Panc1 (cell line): ENCODE measurements at regions not wholly inside any gene's neighbourhood (a gene's known extent, or its start where the extent isn't known, plus 50 kb on each side); places are given as distances from the start of the nearest gene placed in this dataset.

Experiments used
- ATAC-seq: fragments of 200-7000 bp; cut with Tn5 transposase; 2 replicates; pipeline ENCODE4 v1.9.1; 2020; ENCODE audit warnings: mild to moderate bottlenecking, moderate library complexity
- BruUV-seq: library from RNA; stranded (reverse); fragments of 400-500 nt; replicated peaks from 2 replicates; lab custom pipeline; 2021; lab: Mats Ljungman, UMichigan
- CTCF ChIA-PET: fragments of 300-600 bp; sonication (Branson Sonifier 250); formaldehyde crosslinking; loops from one replicate; lab custom pipeline; 2022; ENCODE audit warnings: antibody characterized with exemption; lab: Charles Lee
- POLR2A ChIA-PET: fragments of 300-600 bp; sonication (Branson Sonifier 250); formaldehyde crosslinking; loops from one replicate; lab custom pipeline; 2022; ENCODE audit warnings: antibody characterized with exemption; lab: Charles Lee
- DNase-seq: peaks from one replicate; pipeline ENCODE4 v3.0.0-alpha.2; 2010; ENCODE audit warnings: low read depth, low spot score
- H3K27ac ChIP-seq: 2 replicates; pipeline ENCODE4 v1.5.1; 2011; ENCODE audit warnings: mild to moderate bottlenecking, low read length, inconsistent platforms
- H3K27me3 ChIP-seq: fragments of 200-500 bp; sonication (Bioruptor generic); 2 replicates; pipeline ENCODE4 v1.6.0; 2014; ENCODE audit warnings: low read length, inconsistent platforms; ENCODE audit not compliant: control insufficient read depth, insufficient read depth
- H3K36me3 ChIP-seq: fragments of 200-500 bp; sonication (Bioruptor generic); 2 replicates; pipeline ENCODE4 v1.5.1; 2014; ENCODE audit warnings: inconsistent platforms, mild to moderate bottlenecking, low read length, moderate library complexity; ENCODE audit not compliant: control insufficient read depth, insufficient read depth
- H3K4me1 ChIP-seq: 2 replicates; pipeline ENCODE4 v1.5.1; 2011; ENCODE audit warnings: inconsistent platforms, mild to moderate bottlenecking, low read length, moderate library complexity; ENCODE audit not compliant: control insufficient read depth, insufficient read depth
- H3K4me3 ChIP-seq, 2 experiments: 2 replicates each; pipeline ENCODE4 v1.5.1; 2011 to 2012; ENCODE audit warnings: low read depth in 2 of 2, low read length in 2 of 2, mild to moderate bottlenecking in 2 of 2, inconsistent platforms in 1 of 2, moderate library complexity in 1 of 2
- H3K9me3 ChIP-seq: fragments of 200-500 bp; sonication (Bioruptor generic); 2 replicates; pipeline ENCODE4 v1.5.1; 2014; ENCODE audit warnings: low read depth, mild to moderate bottlenecking, inconsistent platforms, low read length, moderate library complexity; ENCODE audit not compliant: control insufficient read depth, insufficient read depth
- POLR2AphosphoS5 ChIP-seq: IDR thresholded peaks from 2 replicates; pipeline ENCODE4 v1.6.1; 2012; ENCODE audit warnings: mild to moderate bottlenecking, low read depth, low read length, moderate library complexity
- SIN3A ChIP-seq: IDR thresholded peaks from 2 replicates; pipeline ENCODE4 v1.6.1; 2012; ENCODE audit warnings: low read depth, mild to moderate bottlenecking, low read length, moderate library complexity, borderline replicate concordance; ENCODE audit not compliant: insufficient read depth
- TCF7L2 ChIP-seq: IDR thresholded peaks from 2 replicates; pipeline ENCODE4 v1.6.1; 2011; ENCODE audit warnings: mild to moderate bottlenecking, low read depth, low read length, inconsistent platforms
- in situ Hi-C: cut with HindIII; loops from 2 replicates; pipeline ENCODE4 v1.10.0; 2016; ENCODE audit warnings: low sequenced_read_pairs, low pct_unique_long_range_greater_than_20kb
- intact Hi-C: fragments of 100-400 bp; cut with micrococcal nuclease; formaldehyde crosslinking; loops from one replicate; pipeline ENCODE4 v1.10.0; 2022; ENCODE audit not compliant: unreplicated experiment
- TF ChIP-seq, protein P1 (sequence below), 2 experiments: IDR thresholded peaks; 2 replicates each; pipeline ENCODE4 v1.6.1; 2011 to 2012; ENCODE audit warnings: low read depth in 2 of 2, control low read depth in 1 of 2, low read length in 1 of 2, mild to moderate bottlenecking in 1 of 2, moderate library complexity in 1 of 2; ENCODE audit not compliant: insufficient read depth in 1 of 2
- TF ChIP-seq, protein P2 (sequence below): fragments of 450-650 bp; IDR thresholded peaks from 2 replicates; pipeline ENCODE4 v1.5.1; 2017; ENCODE audit warnings: mild to moderate bottlenecking

DNA sequence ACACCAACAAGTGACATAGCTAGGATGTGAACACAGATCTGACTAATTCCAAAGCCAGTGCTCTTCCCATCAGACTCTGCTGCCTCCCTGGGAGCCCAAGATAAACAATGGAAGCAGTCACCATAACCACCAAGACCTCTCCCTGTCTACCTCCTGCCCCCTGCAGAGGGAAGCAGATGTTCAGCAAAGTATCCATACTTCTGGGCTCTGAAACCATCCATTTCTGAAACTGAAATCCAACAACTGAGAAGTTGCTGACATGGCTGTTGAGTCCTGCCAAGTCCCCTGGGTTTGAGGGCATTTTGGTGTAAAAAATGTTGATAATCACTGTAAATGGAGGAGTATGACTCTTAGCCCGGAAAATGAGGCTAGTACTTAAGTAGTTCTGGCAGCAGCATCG lies 102.1 kb downstream of the TYW3 start:
- intact Hi-C loops (no loop called here), in situ Hi-C loops (no loop called here)
- H3K27me3 ChIP-seq: no peaks in the 10 kb centered on the region
- CTCF ChIA-PET: no interaction called here
- H3K27ac ChIP-seq: no peak overlapping the region
- TF ChIP-seq POLR2AphosphoS5: no peak
- TF ChIP-seq, protein P1, sequence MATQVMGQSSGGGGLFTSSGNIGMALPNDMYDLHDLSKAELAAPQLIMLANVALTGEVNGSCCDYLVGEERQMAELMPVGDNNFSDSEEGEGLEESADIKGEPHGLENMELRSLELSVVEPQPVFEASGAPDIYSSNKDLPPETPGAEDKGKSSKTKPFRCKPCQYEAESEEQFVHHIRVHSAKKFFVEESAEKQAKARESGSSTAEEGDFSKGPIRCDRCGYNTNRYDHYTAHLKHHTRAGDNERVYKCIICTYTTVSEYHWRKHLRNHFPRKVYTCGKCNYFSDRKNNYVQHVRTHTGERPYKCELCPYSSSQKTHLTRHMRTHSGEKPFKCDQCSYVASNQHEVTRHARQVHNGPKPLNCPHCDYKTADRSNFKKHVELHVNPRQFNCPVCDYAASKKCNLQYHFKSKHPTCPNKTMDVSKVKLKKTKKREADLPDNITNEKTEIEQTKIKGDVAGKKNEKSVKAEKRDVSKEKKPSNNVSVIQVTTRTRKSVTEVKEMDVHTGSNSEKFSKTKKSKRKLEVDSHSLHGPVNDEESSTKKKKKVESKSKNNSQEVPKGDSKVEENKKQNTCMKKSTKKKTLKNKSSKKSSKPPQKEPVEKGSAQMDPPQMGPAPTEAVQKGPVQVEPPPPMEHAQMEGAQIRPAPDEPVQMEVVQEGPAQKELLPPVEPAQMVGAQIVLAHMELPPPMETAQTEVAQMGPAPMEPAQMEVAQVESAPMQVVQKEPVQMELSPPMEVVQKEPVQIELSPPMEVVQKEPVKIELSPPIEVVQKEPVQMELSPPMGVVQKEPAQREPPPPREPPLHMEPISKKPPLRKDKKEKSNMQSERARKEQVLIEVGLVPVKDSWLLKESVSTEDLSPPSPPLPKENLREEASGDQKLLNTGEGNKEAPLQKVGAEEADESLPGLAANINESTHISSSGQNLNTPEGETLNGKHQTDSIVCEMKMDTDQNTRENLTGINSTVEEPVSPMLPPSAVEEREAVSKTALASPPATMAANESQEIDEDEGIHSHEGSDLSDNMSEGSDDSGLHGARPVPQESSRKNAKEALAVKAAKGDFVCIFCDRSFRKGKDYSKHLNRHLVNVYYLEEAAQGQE (IDR thresholded peaks at IDR 0.05; ENCODE audit: insufficient read depth in 1 of 2, low read depth in 2 of 2, low read length in 1 of 2): no peak
- TF ChIP-seq, protein P2, sequence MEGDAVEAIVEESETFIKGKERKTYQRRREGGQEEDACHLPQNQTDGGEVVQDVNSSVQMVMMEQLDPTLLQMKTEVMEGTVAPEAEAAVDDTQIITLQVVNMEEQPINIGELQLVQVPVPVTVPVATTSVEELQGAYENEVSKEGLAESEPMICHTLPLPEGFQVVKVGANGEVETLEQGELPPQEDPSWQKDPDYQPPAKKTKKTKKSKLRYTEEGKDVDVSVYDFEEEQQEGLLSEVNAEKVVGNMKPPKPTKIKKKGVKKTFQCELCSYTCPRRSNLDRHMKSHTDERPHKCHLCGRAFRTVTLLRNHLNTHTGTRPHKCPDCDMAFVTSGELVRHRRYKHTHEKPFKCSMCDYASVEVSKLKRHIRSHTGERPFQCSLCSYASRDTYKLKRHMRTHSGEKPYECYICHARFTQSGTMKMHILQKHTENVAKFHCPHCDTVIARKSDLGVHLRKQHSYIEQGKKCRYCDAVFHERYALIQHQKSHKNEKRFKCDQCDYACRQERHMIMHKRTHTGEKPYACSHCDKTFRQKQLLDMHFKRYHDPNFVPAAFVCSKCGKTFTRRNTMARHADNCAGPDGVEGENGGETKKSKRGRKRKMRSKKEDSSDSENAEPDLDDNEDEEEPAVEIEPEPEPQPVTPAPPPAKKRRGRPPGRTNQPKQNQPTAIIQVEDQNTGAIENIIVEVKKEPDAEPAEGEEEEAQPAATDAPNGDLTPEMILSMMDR: no peak
- no peak for TF ChIP-seq TCF7L2
- TF ChIP-seq SIN3A: no peak
- H3K4me3 ChIP-seq: no peak overlapping the region
- POLR2A ChIA-PET: no interaction called here
- ATAC-seq (no peak), DNase-seq (no peak)
- no peaks in the 10 kb centered on the region for H3K36me3 ChIP-seq
- no peaks in the 10 kb centered on the region; the same call in 1 of the 2 replicates for H3K9me3 ChIP-seq
- no TSS peak for BruUV-seq
- no peaks in the 10 kb centered on the region for H3K4me1 ChIP-seq

DNA sequence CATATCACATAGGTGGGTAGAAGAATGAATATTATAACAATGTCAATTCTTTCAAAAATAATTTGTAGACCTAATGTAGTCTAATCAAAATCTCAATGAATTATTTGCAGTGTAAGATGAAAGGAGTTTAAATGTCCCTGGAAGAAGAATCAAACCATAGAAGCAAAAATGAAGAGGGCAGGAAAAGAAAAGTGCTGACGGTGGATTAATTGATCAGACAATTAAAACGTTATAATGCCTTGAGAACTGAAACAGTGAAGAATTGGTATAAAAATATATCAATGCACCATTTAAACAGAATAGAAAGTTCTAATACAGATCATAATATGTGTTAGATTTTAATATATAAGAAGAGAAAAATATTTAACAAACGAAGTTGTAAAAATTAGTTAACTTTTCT lies 109.8 kb downstream of the TYW3 start:
- Histone ChIP-seq H3K27ac (no peak overlapping the region), H3K4me3 (no peak overlapping the region), H3K36me3 (no peaks in the 10 kb centered on the region), H3K4me1 (no peaks in the 10 kb centered on the region), H3K27me3 (no peaks in the 10 kb centered on the region), H3K9me3 (no peaks in the 10 kb centered on the region)
- intact Hi-C loops (no loop called here), in situ Hi-C loops (no loop called here)
- CTCF ChIA-PET: no interaction called here
- DNase-seq (no peak), ATAC-seq (no peak)
- BruUV-seq: no TSS peak
- TF ChIP-seq, protein P2: no peak
- TF ChIP-seq POLR2AphosphoS5 (no peak), SIN3A (no peak), TCF7L2 (no peak)
- TF ChIP-seq, protein P1 (IDR thresholded peaks at IDR 0.05; ENCODE audit: insufficient read depth in 1 of 2, low read depth in 2 of 2, low read length in 1 of 2): no peak
- POLR2A ChIA-PET: no interaction called here
